PFSK-1 (cell line): ENCODE measurements at regions not wholly inside any gene's neighbourhood (a gene's known extent, or its start where the extent isn't known, plus 50 kb on each side); places are given as distances from the start of the nearest gene placed in this dataset.

Source experiments
- FOXP2 ChIP-seq: optimal IDR thresholded peaks from 2 replicates; pipeline ENCODE3; 2011; ENCODE audit warnings: borderline replicate concordance, control low read depth, inconsistent platforms; ENCODE audit not compliant: insufficient read depth; ENCODE audit errors: extremely low read length, extremely low read depth
- POLR2AphosphoS5 ChIP-seq: IDR thresholded peaks from 2 replicates; pipeline ENCODE4 v1.6.1; 2012; ENCODE audit warnings: low read depth, mild to moderate bottlenecking, control low read depth, low read length, moderate library complexity

- TF ChIP-seq FOXP2 = no peak
- no peak for TF ChIP-seq POLR2AphosphoS5
These were observed 451.1 kb downstream of the TUSC1 start for GRCh38 chr9:25226901-25227686.
